ENCODE measurements at regions not wholly inside any gene's neighbourhood (a gene's known extent, or its start where the extent isn't known, plus 50 kb on each side); places are given as distances from the start of the nearest gene placed in this dataset.

DNA sequence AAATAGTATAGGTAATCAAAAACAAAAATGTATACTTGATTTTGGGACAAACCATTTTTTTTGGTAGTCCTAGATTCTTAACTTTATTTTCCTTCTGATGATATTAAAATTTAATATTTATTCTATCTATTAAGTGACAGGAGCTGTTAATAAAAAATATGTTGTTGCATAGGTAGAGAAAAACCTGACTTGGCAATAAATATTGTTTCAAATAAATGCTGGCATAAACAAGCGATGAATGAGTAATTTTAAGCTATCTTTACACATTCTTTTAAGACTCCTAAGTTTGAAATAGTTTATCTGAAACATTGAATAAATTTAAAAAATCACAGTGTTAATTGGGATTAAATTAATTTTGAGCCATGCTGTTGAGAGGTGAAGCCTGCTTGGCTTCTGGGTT, 114.6 kb downstream of the GC start:
- TF ChIP-seq, protein P1, sequence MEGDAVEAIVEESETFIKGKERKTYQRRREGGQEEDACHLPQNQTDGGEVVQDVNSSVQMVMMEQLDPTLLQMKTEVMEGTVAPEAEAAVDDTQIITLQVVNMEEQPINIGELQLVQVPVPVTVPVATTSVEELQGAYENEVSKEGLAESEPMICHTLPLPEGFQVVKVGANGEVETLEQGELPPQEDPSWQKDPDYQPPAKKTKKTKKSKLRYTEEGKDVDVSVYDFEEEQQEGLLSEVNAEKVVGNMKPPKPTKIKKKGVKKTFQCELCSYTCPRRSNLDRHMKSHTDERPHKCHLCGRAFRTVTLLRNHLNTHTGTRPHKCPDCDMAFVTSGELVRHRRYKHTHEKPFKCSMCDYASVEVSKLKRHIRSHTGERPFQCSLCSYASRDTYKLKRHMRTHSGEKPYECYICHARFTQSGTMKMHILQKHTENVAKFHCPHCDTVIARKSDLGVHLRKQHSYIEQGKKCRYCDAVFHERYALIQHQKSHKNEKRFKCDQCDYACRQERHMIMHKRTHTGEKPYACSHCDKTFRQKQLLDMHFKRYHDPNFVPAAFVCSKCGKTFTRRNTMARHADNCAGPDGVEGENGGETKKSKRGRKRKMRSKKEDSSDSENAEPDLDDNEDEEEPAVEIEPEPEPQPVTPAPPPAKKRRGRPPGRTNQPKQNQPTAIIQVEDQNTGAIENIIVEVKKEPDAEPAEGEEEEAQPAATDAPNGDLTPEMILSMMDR (IDR thresholded peaks at IDR 0.05; ENCODE audit: insufficient read depth, low read depth, low read length, missing control alignments): no peak
- no peak overlapping the region for H3K4me3 ChIP-seq (ENCODE audit: low read length)
- no peak for DNase-seq (ENCODE audit: low read depth)

DNA sequence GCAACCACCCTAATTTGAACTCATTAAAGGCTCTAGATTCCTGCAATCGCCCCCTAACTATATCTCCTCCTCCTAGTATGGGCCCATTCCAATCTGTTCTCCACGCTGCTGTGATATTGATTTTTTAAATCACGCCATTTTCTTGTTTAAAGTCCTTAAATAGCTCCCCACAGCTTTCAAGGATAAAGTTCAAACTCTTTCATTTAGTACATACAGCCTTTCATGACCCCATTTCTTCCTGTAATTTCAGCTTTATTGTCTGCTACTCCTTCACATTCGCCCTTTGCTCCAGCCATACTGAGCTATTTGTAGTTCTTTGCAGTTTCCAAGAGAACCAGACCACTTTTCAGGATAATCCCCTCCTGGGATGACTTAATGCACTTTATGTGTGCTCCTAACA, 118.5 kb downstream of the GC start:
- no peak for DNase-seq (ENCODE audit: low read depth)
- TF ChIP-seq, protein P1 (IDR thresholded peaks at IDR 0.05; ENCODE audit: insufficient read depth, low read depth, low read length, missing control alignments): no peak
- no peak overlapping the region for H3K4me3 ChIP-seq (ENCODE audit: low read length)

DNA sequence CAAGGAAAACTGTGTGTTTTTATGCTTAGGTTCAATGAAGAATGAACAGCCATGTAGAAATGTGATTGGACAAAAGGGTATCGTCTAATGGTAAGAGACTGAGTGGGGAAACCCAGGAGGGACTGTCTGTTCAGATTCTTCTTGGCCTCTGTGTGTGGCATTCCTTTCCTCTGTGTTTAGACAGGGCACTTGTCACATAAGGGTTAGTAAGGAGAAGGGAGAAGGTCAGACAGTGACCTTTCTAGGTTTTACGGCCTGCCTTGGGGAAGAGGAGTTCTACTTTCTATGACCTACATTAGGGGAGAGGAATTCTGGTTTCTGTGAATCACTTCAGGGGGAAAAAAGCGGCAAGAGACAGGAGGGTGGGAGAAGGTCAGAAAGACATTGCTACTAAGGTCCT, 119.5 kb downstream of the GC start:
- no peak for DNase-seq (ENCODE audit: low read depth)
- TF ChIP-seq, protein P1 (IDR thresholded peaks at IDR 0.05; ENCODE audit: insufficient read depth, low read depth, low read length, missing control alignments): no peak
- no peak overlapping the region for H3K4me3 ChIP-seq (ENCODE audit: low read length)

DNA sequence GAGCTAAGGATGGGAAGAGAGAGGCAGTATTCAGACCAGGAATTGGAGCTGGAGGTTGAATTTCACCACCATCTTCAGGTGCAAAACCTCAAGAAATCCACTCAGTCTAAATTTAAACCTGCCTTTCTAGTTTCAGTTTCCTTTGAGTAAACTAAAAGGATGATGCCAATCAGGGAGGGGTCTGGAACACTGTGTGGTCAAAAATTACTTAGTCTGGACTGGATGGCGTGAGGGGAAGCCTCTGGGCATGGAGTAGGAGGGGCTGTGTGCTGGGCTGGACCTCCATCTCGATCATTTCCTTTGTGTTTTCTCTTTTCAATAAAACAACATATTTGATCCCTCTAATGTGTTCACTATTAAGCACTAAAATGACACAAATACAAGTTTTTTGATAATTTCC, 120.1 kb downstream of the GC start:
- TF ChIP-seq, protein P1 (IDR thresholded peaks at IDR 0.05; ENCODE audit: insufficient read depth, low read depth, low read length, missing control alignments): no peak
- no peak for DNase-seq (ENCODE audit: low read depth)
- no peak overlapping the region for H3K4me3 ChIP-seq (ENCODE audit: low read length)

DNA sequence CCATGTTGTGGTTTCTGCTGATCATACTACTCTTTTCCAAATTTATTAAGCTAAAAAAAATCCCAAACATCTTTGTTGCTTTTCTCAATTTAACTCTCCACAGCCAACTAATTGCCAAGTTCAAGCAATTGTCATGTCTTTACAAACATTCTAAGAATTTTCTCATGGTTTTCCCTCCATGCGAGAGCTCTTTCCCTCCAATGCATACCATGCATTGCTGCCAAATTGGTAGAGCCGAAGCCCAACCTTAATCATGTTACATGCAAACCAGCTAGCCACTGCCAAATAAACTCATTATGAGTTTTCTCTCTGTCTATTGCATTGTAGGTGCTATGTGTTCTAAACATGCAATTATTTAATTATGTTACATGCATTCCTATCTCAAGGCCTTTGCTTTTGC, 123.9 kb downstream of the GC start:
- DNase-seq (ENCODE audit: low read depth): no peak
- TF ChIP-seq, protein P1 (IDR thresholded peaks at IDR 0.05; ENCODE audit: insufficient read depth, low read depth, low read length, missing control alignments): no peak

DNA sequence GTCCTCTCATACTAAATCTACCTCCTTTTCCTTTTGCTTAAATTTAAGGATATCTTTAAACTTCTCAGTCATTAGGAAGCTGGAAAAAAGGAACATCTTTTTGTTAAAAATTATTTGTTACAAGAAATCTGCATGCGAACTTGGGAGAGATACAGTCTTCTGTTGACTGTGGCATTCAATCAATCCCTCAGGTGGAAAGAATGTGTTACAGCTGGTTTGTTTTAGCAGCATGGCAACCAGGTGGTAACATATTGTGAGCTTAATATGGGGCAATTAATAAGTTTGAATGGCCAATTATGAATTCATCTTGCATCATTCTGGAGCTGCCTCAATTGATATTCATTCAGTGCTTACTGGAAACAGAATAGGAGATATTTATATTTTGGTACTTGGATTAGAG, 135.0 kb downstream of the GC start:
- TF ChIP-seq, protein P1 (IDR thresholded peaks at IDR 0.05; ENCODE audit: insufficient read depth, low read depth, low read length, missing control alignments): no peak
- no peak overlapping the region for H3K4me3 ChIP-seq (ENCODE audit: low read length)
- DNase-seq (ENCODE audit: low read depth): peak; percentile 8

More for the DNA sequence above, 123.9 kb downstream of the GC start:
- no peak overlapping the region for H3K4me3 ChIP-seq (ENCODE audit: low read length)

DNA sequence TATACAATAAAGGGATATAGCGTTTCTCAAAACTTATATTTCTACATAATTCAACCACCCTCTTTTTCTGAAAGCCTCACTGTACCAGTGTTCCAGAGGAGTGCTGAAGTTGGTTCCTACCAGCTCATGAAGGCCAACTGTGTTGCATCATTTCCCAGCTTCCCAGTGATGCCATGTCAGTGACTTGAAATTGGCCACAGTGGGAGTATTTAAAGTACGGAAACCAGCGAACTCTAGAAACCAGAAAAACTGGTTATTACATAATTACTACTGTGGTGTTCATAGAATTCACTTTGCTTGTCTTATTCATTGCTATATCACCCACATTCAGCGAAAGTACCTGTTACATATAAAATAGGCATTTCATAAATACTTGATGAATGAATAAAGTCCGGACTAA, 135.4 kb downstream of the GC start:
- no peak overlapping the region for H3K4me3 ChIP-seq (ENCODE audit: low read length)
- TF ChIP-seq, protein P1 (IDR thresholded peaks at IDR 0.05; ENCODE audit: insufficient read depth, low read depth, low read length, missing control alignments): no peak
- DNase-seq (ENCODE audit: low read depth): peak; percentile 96
